GM21423 (cell line): ENCODE measurements at regions not wholly inside any gene's neighbourhood (a gene's known extent, or its start where the extent isn't known, plus 50 kb on each side); places are given as distances from the start of the nearest gene placed in this dataset.
"Not testable (repeated sequence)": the region's sequence is repeated elsewhere in the genome, so short reads cannot be mapped to it uniquely, and the experiment has no call there.

Experiments
- ATAC-seq: cut with Tn5 transposase; IDR thresholded peaks from one replicate; pipeline ENCODE4 v1.9.1; 2021; ENCODE audit warnings: mild to moderate bottlenecking, moderate library complexity; ENCODE audit not compliant: unreplicated experiment

DNA sequence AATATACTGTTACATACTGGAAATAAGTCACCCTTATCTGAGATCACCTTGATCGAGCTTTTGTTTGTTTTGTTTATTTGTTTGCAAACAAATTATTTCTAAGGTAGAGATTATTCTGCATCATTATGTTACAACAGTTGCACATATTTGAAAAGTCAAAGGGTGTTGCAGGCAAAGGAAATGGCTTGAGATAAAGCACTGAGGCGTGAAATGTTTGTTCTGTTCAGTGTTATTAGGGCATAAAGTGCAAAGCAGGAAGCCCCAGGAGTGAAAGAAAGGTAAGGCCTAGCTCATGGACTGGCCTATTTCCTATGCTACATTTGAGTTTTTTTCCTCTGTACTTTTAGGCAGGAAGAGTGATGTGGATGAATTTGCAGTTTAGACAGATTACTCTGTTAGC, 1815.6 kb upstream of the LRRTM1 start:
- no peak for ATAC-seq

- ATAC-seq: no peak
Observed at GRCh38 chr2:82109418-82109817, 1804.9 kb upstream of the LRRTM1 start.

GRCh38 chr2:82098617-82099016, 1794.1 kb upstream of the LRRTM1 start:
- no peak for ATAC-seq

GRCh38 chr2:82089518-82089917, 1785.0 kb upstream of the LRRTM1 start:
- ATAC-seq: no peak

GRCh38 chr2:82084679-82085392, 1780.3 kb upstream of the LRRTM1 start:
- no peak for ATAC-seq

GRCh38 chr2:82075875-82076274, 1771.3 kb upstream of the LRRTM1 start:
- no peak for ATAC-seq

GRCh38 chr2:82062463-82062862, 1757.9 kb upstream of the LRRTM1 start:
- no peak for ATAC-seq

GRCh38 chr2:82055846-82056245, 1751.3 kb upstream of the LRRTM1 start:
- ATAC-seq: no peak

DNA sequence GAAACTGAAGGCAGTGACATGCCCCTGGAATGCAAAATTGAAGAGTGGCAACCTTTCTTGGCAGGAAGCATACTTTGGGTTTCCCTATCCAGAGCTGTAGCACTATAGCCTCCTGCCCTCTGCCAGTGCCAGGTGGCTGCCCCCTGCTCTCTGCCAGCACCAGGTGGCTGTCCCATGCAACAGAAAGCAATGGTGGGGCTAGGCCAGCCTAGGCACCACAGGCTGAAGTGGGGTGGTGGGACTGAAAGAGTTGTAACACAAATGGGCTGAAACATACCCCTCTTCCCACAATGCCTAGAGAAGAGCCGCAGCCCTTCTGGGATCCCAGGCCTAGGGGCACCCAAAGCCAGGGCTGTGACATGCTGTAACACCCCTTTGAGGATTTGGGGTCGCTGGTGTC, 1739.3 kb upstream of the LRRTM1 start:
- ATAC-seq: no peak

DNA sequence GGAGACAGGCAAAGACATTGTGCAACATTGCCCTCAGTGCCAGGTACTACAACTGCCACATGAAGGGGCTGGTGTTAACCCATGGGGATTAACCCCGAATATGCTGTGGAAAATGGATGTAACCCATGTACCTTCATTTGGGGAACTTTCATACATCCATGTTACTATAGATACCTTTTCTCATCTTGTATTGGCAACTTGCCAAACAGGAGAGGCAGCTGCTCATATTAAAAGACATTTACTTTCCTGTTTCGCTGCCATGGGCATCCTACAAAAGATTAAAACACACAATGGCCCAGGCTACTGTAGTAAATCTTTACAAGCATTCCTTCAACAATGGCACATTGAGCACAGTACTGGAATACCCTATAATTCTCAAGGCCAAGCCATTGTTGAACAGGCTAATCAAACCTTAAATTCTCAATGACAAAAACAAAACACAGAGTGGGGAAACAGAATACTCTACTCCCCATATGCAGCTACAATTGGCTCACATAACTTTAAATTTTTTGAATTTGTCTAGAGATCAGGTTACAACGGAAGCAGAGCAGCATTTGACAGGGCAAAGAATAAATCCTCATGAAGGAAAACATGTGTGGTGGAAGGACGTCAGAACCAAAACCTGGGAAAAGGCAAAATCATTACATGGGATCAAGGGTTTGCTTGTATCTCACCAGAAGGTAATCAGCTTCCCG, 1723.5 kb upstream of the LRRTM1 start:
- ATAC-seq: no peak

DNA sequence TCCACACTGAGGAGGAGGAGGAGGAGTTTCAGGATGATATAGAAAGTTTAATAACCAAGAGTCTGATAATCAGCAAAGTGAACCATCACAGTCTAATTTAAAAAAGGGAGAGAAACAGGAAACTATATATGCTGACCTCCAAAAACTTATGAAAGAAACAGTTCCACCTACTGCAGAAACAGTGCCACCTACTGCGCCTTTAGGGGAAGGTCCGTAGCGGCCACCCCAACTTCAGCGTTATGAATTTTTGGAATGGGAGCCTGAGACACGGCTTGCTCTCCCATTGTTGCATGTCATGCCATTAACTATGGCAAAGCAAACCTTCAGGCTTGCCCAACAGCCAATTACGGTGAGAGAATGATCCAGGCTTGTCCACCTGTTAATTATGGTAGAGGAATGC, 1719.2 kb upstream of the LRRTM1 start:
- no peak for ATAC-seq

GRCh38 chr2:82013641-82014040, 1709.1 kb upstream of the LRRTM1 start:
- ATAC-seq: no peak

GRCh38 chr2:82007071-82007664, 1702.6 kb upstream of the LRRTM1 start:
- ATAC-seq: no peak

DNA sequence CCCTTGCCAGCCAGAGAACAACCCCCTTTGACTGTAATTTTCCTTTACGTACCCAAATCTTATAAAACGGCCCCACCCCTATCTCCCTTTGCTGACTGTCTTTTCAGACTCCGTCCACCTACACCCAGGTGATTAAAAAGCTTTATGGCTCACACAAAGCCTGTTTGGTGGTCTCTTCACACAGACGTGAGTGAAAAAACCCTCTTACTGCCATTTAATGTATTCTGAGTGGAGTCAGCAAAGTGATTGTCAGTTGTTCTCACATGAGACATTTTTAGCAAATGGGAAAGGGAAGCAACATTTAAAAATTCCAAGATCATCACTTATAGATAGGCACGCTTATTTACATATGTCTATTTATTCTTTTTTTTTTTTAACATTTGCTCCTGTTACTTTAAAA, 1701.3 kb upstream of the LRRTM1 start:
- not testable (repeated sequence) for ATAC-seq

- no peak for ATAC-seq
Observed at GRCh38 chr2:82001614-82002013, 1697.1 kb upstream of the LRRTM1 start.

GRCh38 chr2:82000606-82001005, 1696.1 kb upstream of the LRRTM1 start:
- ATAC-seq: no peak

GRCh38 chr2:81996332-81996731, 1691.8 kb upstream of the LRRTM1 start:
- no peak for ATAC-seq

DNA sequence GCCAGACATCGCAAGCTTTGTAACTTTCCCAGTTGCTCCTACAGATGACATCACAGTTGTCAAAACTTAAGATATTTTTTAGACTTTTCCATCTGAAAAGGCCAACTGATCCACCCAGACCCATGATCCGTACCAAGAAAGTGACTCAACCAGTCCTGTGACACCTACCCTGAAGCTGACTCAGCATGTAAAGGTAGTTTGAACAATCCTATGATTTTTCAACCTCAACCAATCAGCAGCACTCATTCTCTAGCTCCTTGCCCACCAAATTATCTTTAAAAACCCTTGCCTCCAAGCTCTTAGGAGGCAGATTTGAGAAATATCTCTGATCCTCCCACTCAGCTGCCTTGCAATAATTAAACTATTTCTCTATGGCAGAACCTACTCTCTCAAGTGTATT, 1686.7 kb upstream of the LRRTM1 start:
- no peak for ATAC-seq

- ATAC-seq: no peak
Observed at GRCh38 chr2:81987370-81987769, 1682.8 kb upstream of the LRRTM1 start.

- no peak for ATAC-seq
Observed at GRCh38 chr2:81984969-81985637, 1680.6 kb upstream of the LRRTM1 start.

DNA sequence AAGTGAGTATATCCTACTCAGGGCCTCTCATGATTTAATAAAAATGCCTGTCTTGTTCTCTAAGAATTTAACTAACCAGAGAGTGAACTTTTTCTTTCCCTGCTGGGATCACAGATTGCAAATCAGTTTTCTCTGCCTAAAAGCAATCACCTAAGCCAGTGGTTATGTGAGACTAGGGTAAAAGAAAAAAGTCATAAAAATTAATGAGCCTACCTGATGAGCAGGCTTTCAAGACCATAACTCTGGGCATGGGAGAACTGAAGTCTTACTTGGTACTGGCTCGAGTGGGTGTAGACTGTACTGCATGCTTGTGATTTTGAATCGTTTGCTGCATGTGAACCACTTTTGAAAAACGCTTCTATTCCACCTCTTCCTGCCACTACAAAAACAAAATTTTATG, 1677.0 kb upstream of the LRRTM1 start:
- ATAC-seq: no peak

- no peak for ATAC-seq
Observed at GRCh38 chr2:81979086-81979485, 1674.5 kb upstream of the LRRTM1 start.
